HG03439 (cell line): ENCODE measurements at regions not wholly inside any gene's neighbourhood (a gene's known extent, or its start where the extent isn't known, plus 50 kb on each side); places are given as distances from the start of the nearest gene placed in this dataset.
"Not testable (repeated sequence)": the region's sequence is repeated elsewhere in the genome, so short reads cannot be mapped to it uniquely, and the experiment has no call there.

ENCODE experiments used
- ATAC-seq: cut with Tn5 transposase; IDR thresholded peaks from one replicate; pipeline ENCODE4 v1.9.1; 2021; ENCODE audit warnings: mild to moderate bottlenecking, moderate library complexity; ENCODE audit not compliant: unreplicated experiment

DNA sequence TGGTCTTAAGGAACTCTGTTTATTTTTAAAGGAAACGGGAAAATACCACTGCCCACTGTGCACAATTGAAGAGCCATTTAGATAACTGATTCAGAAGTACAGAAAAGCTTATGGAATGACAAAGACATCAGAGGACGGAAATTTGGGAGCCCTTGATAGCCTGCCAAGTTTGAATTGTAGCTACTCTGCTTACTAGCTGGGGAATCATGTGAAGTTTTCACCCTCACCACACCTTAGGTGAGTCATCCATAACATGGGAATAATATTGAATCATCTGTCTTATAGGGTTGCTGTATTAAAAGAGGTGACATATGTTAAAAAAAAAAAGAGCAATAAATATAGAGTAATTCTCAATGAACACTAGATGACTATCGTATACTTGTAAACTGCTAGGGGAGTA is 1104.2 kb downstream of the GATA3 start:
- ATAC-seq: no peak

DNA sequence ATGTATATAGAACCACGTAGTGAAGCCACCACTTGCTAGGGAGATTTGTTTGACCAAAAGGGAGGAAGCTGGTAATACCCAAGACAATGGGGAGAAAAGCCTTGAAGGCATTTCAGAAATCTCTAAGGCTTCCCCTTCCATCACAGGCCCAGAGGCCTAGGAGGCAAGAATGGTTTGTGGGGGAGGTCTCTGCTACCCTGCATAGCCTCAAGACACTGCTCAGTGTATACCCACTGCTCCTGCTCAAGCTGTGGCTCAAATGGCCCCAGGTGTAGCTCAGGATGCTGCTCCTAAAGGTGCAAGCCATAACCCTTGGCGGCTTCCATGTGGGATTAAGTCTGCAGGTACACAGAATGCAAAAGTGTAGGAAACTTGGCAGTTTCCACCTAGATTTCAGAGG is 1105.8 kb downstream of the GATA3 start:
- no peak for ATAC-seq

DNA sequence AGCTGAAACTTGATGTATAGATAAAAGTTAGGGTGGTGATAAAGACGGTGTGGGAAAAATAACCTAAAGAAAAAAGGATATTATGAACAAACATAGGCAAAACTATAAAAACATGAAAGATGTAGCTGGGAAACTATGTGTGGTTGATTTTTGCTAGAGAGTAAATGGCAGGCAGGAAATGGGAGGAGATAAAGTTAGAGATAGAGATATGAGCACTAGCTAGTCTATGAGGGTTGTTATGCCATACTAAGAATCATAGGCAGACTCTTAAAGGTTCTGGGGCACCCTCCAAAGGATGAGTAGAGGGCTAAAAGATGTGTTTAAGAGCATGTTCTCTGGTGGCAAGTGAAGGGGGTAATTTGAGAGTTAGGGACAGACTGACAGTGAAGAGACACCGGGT is 1109.2 kb downstream of the GATA3 start:
- no peak for ATAC-seq

DNA sequence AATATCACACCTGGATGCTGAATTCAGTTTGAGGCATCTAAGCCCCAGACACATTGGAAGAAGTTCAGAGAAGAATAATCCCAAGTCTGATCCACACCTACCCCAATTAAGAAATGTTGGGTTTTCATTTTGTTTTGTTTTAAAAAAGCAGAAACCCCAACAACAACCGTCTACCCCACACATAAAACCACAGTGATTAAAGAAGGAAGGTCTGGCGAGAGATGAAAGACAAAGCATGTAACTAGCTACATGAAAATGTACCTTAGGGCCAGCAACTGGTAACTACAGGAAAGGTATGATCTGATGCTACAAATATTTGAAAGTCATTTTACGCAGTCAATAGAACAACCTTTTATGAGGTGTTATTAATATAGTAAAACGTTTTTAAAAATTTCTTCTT is 1112.3 kb downstream of the GATA3 start:
- ATAC-seq: no peak

DNA sequence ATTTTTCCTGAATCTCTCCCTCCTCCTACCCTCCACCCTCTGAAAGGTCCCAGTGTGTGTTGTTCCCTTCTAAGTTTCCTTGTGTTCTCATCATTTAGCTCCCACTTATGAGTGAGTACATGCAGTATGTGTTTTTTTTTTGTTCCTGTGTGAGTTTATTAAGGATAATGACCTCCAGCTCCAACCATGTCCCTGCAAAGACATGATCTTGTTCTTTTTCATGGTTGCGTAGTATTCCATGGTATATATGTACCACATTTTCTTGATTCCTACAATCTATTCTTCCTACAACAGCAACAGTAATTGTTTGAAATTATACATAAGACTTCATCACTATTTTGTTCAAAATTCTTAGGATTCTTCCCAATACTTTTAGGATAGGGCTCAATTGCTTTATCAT is 1117.8 kb downstream of the GATA3 start:
- ATAC-seq: no peak

DNA sequence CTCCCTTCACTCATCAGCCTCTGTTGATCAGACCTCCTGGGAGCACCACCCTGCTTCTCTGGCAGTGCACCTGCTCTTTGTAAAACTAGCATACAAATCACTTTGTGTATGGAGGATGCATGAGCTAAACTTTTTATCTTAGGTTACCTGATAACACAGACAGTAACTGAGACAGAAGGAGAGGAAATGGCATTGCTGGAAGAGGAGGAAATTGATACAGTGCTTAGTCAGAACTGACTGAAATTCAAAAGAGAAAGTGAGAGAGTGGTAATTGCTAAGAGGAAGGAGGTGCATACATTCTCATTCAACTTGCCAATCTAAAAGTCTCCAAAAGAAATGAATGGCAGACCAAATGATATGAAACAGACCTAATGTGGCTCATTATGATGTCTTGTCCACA is 1120.7 kb downstream of the GATA3 start:
- ATAC-seq: no peak

DNA sequence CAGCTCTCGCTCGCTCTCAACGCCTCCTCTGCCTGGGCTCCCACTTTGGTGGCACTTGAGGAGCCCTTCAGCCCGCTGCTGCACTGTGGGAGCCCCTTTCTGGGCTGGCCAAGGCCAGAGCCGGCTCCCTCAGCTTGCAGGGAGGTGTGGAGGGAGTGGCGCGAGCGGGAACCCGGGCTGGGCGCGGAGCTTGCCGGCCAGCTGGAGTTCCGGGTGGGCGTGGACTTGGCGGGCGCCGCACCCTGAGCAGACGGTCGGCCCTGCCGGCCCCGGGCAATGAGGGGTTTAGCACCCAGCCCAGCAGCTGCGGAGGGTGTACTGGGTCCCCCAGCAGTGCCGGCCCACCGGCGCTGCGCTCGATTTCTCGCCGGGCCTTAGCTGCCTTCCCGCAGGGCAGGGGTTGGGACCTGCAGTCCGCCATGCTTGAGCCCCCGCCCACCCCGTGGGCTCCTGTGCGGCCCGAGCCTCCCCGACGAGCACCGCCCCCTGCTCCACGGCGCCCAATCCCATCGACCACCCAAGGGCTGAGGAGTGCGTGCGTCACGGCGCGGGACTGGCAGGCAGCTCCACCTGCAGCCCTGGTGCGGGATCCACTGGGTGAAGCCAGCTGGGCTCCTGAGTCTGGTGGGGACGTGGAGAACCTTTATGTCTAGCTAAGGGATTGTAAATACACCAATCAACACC is 1128.9 kb downstream of the GATA3 start:
- ATAC-seq: not testable (repeated sequence)

DNA sequence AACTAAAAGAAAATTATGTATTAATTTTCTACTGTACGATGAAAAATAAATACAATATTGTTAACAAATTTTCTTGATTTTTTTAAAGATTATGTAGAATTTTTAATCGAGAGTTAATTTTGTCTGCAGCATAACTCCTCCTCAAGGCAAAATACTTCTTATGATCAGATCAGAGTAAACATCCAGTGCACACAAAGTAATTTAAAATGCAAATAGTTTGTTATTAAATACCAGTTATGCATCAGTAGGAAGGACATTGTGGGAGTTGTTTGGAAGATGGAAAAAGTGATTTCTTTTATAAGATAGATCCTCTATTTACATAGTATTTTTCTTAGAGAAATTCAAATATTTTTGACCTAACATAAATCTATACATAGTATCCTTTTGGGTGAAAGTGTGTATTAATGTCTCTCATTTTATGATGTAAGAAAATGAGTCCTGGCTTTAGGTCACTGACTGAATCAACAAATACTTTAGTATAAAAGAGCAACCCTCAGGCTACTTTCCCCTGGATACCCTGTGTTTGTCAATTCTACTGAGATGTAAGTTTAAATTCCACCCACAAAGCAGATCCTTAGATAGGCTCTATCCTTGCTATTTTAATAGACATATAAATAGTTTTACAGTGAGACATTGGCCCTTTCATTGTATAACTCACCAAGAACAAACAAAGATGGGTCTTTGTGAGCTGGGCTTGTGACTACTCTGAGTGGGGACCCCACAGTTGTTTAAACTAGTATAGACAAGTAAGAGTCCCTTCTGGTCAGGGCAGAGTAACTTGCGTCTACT is 1133.7 kb downstream of the GATA3 start:
- ATAC-seq: no peak

DNA sequence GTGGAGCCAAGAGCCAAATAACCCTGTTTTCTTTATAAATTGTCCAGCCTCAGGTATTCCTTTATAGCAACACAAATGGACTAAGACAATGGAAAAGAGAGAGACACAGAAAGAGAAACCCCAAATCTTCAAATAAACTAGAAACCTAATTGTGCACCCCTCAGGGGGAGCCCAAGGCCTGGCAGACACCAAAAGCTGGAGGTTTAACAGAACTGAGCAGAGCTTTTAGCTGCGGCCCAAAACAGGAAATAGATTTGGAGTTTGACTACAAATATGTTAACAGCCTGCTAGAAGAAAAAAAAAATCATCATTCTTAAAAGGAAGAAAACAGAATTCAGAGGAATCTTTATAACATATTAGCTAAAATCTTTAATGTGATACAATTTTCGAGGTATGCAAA is 1135.0 kb downstream of the GATA3 start:
- ATAC-seq: no peak

DNA sequence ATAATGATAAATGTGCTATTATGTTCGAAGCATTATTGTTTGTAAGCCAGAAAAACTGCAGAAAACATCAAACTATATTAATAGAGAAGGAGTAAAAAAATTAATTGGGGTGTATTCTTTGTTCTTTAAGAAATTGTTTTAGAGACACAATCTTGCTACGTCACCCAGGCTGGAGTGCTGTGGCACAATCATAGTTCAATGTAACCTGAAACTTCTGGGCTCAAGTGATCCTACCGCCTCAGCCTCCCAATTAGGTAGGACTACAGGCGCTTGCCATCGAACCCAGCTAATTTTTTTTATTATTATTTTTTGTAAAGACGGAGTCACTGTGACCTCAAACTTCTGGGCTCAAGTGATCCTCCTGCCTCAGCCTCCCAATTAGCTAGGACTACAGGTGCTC is 1138.6 kb downstream of the GATA3 start:
- no peak for ATAC-seq

DNA sequence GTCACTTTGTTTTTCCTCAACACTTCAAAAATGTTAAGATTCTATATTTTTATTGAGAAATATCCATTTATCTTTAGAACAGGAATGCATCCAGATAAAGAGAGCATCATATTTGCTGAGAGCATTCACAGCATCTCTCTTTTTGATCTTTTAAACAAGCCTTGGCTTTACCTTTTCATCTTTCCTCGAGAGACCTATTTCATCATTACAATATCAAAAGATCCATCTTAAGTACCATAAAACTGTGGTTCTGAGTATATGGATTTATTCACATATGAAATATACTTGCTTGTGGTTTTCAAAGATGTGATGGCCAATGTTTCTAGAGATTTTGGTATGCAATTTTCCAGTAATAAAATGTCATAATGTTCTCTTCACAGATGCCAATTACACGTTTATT is 1140.9 kb downstream of the GATA3 start:
- no peak for ATAC-seq

DNA sequence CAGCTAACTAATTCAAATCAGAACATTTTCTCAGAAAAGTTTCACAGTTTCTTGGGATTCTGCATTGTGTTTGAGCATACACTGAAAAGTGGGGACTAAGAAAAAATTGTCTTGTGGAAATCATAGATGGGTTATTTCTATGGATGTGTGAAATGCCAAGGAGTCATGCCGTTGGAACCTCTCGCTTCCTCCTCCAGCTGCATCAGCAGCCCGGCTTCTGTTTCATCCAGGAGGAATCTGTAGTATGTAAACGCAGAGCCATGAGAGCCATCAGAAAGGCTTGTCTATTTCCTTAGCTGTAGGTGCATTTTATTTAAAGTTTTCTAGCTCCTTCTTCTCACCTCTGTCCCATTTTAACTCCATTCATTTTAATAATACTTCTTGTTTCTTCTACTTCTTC is 1144.1 kb downstream of the GATA3 start:
- ATAC-seq: no peak

DNA sequence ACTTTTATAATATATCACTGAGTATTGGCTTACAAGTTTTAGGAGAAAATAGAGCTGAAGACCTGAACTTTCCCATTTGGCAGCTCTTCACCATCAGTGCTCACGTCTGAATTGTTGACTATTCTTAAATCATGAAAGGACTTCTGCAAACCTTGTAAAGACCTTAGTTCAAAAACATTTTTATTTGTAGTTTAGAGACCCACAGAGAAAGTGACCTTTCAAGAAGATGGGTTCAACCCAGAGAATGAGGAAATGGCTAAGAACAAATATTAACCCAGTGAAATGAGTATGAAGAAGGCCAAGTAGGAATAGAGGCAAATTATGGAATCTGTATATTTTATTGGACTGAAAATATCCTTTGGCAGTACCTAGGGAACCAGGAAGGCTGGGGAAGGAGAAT is 1151.1 kb downstream of the GATA3 start:
- no peak for ATAC-seq

DNA sequence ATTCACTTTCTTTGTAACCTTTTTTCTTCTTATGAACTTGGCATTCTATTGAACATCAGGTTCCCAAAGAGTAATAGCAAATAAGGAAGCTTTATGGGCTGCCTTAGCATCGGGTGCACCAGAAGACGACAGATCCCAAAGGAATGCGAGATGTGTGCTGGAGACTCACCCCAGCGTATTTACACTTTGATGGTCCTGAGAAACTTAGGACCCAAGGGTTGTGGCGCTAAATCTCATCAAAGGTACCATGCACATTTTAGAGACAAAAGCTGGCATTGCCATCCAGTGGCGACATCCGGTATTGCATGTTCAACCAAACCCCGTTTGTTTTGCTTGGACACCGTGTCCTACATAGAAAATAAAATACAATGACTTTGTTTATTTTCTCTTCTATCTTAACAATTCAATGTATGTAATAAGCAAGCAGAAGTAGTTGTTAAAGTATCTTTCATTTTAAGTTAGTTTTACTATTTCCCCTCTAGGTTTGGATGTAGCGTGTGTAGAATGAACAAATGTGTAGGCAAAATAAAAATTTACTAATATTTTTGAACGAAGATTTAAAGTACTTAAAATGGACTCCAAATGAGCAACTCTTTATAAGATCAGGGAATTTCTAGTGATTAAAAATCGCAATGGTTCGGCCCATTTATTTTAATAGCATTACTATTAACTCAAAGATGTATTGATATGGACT is 1154.8 kb downstream of the GATA3 start:
- peak; percentile 69 for ATAC-seq

DNA sequence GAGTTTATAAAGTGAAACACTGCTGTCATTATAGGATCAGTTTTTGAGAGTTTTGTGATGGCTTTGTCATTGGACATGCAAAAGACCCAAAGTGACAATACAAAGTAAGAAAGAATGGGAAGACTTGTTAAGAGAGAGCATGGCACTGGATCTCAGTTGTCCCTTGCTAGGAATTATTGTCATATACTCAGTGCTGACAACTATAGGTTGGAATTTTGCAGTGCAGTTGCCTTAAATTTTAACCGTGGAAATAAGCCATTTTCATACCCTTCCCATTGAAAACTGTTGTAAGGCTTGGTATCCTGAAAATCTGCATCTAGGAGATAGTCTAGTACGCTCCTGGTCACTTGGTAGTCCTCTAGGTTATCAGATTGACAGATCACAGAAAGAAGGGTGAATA is 1156.7 kb downstream of the GATA3 start:
- no peak for ATAC-seq

DNA sequence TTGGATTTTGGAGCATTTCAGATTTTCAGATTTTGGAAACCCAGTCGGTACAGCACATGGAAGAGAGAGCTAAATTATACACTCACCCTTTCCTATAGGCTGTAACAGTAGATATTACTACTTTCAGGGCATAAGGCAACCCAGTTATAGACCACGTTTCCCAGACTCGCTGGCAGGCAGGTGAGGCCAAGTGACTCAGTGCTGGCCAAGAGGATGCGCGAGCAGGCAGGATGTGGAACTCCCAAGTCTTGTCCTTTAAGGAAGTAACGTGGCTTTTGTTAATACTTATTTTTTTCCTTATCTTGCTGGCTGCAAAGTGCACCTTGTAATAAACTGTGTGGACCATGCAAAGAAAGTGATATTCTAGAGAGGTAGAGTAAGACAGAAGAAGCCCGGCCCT is 1160.1 kb downstream of the GATA3 start:
- ATAC-seq: no peak

DNA sequence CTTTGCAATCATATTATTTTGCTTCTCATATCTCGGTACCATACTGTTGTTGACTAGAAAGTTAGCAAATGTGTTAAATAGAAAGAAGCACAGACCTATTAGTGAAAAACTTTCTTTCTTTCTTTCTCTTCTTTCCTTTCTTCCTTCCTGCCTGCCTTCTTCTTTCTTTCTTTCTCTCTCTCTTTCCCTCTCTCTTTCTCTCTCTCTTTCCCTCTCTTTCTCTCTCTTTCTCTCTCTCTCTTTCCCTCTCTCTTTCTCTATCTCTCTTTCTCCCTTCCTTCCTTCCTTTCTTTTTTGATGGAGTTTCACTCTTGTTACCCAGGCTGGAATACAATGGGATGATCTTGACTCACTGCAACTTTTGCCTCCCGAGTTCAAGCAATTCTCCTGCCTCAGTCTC is 1160.6 kb downstream of the GATA3 start:
- ATAC-seq: no peak

DNA sequence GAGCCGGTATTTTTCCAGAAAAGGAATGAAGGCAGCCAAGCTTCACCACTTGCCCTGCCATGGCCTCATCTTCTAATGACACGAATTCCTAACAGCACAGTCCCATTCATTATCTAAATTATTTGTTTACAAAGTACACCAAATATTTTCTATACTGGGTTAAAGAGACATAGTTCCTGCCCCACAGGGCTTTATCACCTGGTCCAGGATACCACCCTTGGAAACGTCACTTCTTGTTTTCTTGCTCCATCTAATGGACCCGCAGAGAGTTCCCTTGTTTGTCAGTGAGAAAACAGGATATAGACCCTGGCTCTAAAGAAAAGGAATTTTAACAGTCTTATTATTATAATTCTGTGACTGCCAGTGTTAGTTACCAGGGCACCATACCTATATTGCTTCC is 1165.4 kb downstream of the GATA3 start:
- no peak for ATAC-seq

DNA sequence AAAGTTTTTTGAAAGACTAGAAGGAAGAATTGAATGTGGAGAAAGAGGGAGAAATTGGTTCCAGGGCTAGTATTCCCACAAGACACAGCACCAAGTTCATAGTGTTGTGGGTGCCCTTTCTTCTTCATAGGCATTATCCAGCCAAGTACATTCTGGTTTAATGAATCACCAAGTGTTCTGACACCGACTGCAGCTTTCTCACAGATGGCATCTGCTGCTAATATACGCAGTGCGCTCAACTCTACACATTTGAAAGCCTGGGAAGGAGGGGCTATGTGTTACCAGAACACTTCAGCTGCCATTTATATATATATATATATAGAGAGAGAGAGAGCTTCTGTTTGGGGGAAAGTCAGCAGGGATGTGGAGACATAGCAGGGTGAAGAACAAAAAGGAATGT is 1168.4 kb downstream of the GATA3 start:
- no peak for ATAC-seq

DNA sequence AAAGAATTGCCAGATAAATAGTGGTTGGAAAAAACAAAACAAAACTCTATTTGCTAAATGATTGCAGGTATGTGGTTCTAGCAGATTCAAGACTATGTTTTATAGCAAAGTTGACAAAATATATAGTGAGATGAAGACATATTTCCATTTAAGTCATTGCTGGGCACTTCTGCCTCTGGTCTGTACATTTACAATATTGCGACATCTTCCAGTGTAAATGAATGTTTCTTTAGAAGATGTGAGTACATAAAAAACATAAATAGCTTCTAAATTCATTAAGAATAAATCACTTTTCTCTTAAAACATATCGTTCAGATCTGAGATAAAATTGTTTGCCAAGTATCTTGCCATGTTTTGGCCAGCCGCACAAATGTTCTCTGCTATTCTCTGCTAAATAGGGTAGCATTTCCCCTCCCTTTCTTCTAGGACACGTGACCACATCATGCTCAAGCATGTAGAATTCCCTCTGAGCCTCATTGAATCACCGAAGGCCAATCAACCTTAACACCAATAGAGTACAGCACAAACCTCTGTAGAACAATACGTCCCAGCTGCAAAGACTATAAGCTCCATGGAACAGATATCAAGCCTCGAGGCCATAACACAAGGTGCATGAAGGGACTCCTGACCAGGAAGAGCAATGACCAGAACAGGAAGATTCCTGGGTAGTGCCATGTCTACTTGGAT is 1173.3 kb downstream of the GATA3 start:
- ATAC-seq: no peak

DNA sequence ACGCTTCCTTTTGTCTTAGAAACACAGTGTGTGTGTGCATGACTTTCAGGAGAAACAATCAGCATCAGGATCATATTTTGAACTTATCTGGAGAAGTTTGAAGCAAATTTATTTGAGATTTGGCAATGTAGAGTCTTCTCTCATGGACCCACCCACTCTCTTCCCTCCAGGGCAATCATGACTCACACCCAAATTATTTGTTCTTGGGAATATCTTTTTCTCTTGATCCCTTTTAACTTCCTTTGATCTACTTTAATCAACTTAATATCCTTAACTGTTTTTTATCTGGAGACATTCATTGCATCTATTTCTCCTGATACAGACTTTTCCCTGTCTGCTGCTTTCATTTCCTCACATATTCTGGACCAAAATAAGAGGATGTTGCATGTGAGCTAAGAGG is 1174.3 kb downstream of the GATA3 start:
- ATAC-seq: no peak
